ENCODE measurements at regions not wholly inside any gene's neighbourhood (a gene's known extent, or its start where the extent isn't known, plus 50 kb on each side); places are given as distances from the start of the nearest gene placed in this dataset.

DNA sequence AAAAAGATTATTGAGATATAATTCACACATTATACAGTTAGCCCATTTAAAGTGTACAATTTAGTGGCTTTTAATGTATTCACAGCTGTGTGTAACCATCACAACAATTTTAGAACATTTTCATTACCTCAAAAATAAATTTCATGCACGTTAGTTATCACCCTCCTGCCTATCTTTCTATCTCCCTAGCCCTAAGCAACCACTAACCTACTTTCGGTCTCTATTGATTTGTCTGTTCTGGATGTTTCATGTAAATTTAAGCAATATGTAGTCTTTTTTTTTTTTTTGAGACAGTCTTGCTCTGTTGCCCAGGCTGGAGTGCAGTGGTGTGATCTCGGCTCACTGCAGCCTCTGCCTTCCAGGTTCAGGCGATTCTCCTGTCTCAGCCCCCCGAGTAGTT lies 439.4 kb downstream of the PCNX1 start:
- FAIRE-seq = no peak
- TF ChIP-seq POLR2AphosphoS5 (IDR thresholded peaks at IDR 0.05; ENCODE audit: insufficient read depth, low read depth, low read length) (no peak), FOS (IDR thresholded peaks at IDR 0.05; ENCODE audit: borderline replicate concordance, insufficient read depth, low read length) (no peak), GATA2 (IDR thresholded peaks at IDR 0.05; ENCODE audit: insufficient read depth, insufficient read length, low read depth, low read length) (no peak), CTCF (IDR thresholded peaks at IDR 0.05; ENCODE audit: extremely low read depth in 1 of 2, insufficient read depth in 1 of 2, low read depth in 1 of 2, low read length in 2 of 2) (no peak), MYC (IDR thresholded peaks at IDR 0.05; ENCODE audit: low read depth, low read length) (no peak), JUN (IDR thresholded peaks at IDR 0.05; ENCODE audit: borderline replicate concordance, insufficient read depth, insufficient read length, low read depth) (no peak), EZH2 (IDR thresholded peaks at IDR 0.05; ENCODE audit: borderline replicate concordance, low read depth, low read length, severe bottlenecking) (no peak), POLR2A (IDR thresholded peaks at IDR 0.05; ENCODE audit: low read depth, low read length) (no peak)
- TF ChIP-seq, protein P1, sequence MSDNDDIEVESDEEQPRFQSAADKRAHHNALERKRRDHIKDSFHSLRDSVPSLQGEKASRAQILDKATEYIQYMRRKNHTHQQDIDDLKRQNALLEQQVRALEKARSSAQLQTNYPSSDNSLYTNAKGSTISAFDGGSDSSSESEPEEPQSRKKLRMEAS (IDR thresholded peaks at IDR 0.05; ENCODE audit: insufficient read depth, insufficient read length) = no peak
- Histone ChIP-seq H3K9me1 (replicated peaks; ENCODE audit: control insufficient read depth, extremely low read depth, insufficient read depth, low read length) (no peaks in the 10 kb centered on the region), H3K9me3 (replicated peaks; ENCODE audit: control insufficient read depth, insufficient read depth, low read length) (no peaks in the 10 kb centered on the region), H3K4me2 (ENCODE audit: insufficient read depth, low read length) (no peak overlapping the region), H3K4me1 (ENCODE audit: control insufficient read depth, extremely low read depth, insufficient read depth, low read length) (no peaks in the 10 kb centered on the region), H2AFZ (ENCODE audit: low read depth, low read length) (no peak overlapping the region), H3K9ac (replicated peaks; ENCODE audit: extremely low read depth, insufficient read depth, low read length) (no peak overlapping the region), H4K20me1 (replicated peaks; ENCODE audit: control insufficient read depth, extremely low read depth, insufficient read depth, low read length) (no peaks in the 10 kb centered on the region), H3K27me3 (ENCODE audit: control insufficient read depth in 2 of 2, insufficient read depth in 2 of 2, low read length in 2 of 2) (no peaks in the 10 kb centered on the region), H3K4me3 (replicated peaks in 1 of 3; ENCODE audit: insufficient read depth in 1 of 3, low read depth in 1 of 3, low read length in 3 of 3) (no peak overlapping the region), H3K79me2 (ENCODE audit: control insufficient read depth, insufficient read depth, low read length) (no peaks in the 10 kb centered on the region), H3K36me3 (ENCODE audit: control insufficient read depth in 2 of 2, extremely low read depth in 1 of 2, insufficient read depth in 2 of 2, low read length in 2 of 2) (no peaks in the 10 kb centered on the region), H3K27ac (ENCODE audit: insufficient read depth, low read depth, low read length) (no peak overlapping the region)
- intact Hi-C loops (cut with micrococcal nuclease) = loop anchor here (1.0 kb wide), 1 partner anchor 15 kb away; no protein-coding TSS in a partner anchor
- BruUV-seq (replicated peaks) = no TSS peak
- dilution Hi-C loops (cut with MboI; ENCODE audit: extremely low pct_ligation_motif_present, low sequenced_read_pairs) = no loop called here
- CTCF ChIA-PET = no interaction called here
- POLR2A ChIA-PET = no interaction called here
- no peak for DNase-seq (ENCODE audit: low read depth, low spot score)
